Neural progenitor cell (in vitro differentiated cells): ENCODE measurements at regions not wholly inside any gene's neighbourhood (a gene's known extent, or its start where the extent isn't known, plus 50 kb on each side); places are given as distances from the start of the nearest gene placed in this dataset.

Source experiments
- EZH2 ChIP-seq: fragments of 200-600 bp; sonication (generic); IDR thresholded peaks from 2 replicates; pipeline ENCODE4 v1.6.1; 2017; ENCODE audit warnings: antibody characterized with exemption, mild to moderate bottlenecking, moderate library complexity
- EZH2phosphoT487 ChIP-seq: fragments of 200-600 bp; sonication (generic); IDR thresholded peaks from 2 replicates; pipeline ENCODE4 v1.6.1; 2017; ENCODE audit warnings: antibody characterized with exemption
- TF ChIP-seq, protein P1 (sequence below): fragments of 200-600 bp; sonication (generic); IDR thresholded peaks from 2 replicates; pipeline ENCODE4 v1.5.1; 2017; ENCODE audit warnings: antibody characterized with exemption, mild to moderate bottlenecking

DNA sequence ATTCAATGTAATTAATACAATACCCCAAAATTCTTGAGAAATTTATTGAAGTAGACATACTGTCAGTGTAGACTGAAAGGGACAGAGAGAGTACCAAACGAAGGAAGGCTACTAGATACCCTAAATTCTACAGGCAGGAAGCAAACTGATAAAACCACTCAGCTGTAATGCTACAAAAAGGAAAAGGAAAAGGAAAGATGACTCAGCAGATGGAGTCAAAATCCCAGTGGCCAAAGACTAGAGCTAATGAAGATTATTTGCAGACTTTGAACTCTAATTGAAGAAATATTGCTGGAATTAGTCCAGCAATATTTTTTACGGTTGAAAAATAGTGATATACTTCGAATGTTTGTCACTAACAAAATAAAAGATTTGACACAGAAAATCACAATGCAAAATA lies 671.9 kb downstream of the BRINP3 start:
- TF ChIP-seq, protein P1, sequence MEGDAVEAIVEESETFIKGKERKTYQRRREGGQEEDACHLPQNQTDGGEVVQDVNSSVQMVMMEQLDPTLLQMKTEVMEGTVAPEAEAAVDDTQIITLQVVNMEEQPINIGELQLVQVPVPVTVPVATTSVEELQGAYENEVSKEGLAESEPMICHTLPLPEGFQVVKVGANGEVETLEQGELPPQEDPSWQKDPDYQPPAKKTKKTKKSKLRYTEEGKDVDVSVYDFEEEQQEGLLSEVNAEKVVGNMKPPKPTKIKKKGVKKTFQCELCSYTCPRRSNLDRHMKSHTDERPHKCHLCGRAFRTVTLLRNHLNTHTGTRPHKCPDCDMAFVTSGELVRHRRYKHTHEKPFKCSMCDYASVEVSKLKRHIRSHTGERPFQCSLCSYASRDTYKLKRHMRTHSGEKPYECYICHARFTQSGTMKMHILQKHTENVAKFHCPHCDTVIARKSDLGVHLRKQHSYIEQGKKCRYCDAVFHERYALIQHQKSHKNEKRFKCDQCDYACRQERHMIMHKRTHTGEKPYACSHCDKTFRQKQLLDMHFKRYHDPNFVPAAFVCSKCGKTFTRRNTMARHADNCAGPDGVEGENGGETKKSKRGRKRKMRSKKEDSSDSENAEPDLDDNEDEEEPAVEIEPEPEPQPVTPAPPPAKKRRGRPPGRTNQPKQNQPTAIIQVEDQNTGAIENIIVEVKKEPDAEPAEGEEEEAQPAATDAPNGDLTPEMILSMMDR: no peak
- TF ChIP-seq EZH2phosphoT487 (no peak), EZH2 (no peak)
